HG03139 (cell line): ENCODE measurements at regions not wholly inside any gene's neighbourhood (a gene's known extent, or its start where the extent isn't known, plus 50 kb on each side); places are given as distances from the start of the nearest gene placed in this dataset.

Source experiments
- ATAC-seq: cut with Tn5 transposase; IDR thresholded peaks from one replicate; pipeline ENCODE4 v1.9.1; 2021; ENCODE audit not compliant: unreplicated experiment

DNA sequence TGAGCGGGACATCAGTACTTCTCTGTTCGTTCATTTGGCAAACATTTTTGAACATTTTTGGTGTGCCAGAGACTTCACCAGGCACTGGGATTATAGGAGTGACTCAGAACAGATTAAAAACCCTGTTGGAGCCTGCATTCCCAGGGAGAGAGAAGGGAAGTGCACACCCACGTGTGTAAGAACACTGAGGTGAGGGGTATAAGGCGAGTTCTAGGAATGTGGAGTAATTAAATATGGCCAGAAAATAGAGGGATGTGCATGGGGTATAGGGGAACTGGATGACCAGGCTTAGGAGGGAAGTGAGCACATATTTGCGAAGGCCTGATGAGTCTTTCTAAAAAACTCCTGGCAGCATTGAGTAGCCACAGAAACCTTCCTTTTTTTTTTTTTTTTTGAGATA is 401.2 kb upstream of the C2CD4B start:
- ATAC-seq: no peak

DNA sequence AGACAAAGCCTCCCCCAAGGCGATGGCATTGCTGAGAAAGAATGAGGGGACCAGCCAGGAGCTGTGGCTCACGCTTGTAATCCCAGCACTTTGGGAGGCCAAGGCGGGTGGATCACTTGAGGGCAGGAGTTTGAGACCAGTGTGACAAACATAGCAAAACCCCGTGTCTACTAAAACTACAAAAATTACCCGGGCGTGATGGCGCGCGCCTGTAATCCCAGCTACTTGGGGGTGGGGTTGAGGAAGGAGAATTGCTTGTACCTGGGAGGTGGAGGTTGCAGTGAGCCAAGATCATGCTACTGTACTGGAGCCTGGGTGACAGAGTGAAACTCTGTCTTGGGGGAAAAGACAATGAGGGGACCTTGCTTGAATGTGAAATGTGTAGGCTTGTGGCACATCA is 402.4 kb upstream of the C2CD4B start:
- no peak for ATAC-seq

DNA sequence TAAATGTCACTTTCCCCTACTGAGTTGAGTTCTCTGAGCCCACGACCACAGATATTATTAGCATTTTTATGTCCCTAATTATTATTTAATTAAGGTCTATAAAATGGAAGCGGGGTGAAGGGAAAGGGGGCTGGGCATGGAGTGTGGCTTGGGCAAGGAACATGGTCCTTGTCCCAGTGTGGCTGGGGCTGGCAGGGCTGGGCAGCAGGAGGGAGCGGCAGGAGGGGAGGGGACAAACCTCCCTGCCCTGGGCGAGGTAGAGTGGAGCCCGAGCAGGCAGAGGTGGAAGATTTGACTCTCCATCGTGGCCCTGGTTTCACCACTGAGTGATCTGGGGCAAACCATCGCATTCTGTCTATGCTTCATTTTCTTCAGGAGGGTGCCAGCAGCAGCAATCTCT is 402.9 kb upstream of the C2CD4B start:
- no peak for ATAC-seq

DNA sequence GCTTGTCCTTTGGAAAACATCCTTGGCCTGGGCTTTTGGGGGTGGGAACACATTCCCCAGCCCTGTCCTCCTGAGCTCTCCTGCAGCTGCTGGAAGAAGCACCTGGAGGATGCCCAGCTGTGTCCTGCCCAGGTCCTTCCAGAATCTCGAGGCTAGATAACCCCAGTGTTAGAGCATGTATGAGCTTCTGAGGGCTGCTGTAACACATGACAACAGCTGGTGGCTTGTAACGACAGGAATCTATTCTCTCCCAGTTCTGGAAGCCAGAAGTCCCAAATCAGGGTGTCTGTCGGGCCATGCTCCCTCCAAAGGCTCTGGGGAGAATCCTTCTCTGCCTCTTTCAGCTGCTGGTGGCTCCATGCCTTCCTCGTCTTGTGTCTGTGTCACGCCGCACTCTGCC is 403.6 kb upstream of the C2CD4B start:
- no peak for ATAC-seq

DNA sequence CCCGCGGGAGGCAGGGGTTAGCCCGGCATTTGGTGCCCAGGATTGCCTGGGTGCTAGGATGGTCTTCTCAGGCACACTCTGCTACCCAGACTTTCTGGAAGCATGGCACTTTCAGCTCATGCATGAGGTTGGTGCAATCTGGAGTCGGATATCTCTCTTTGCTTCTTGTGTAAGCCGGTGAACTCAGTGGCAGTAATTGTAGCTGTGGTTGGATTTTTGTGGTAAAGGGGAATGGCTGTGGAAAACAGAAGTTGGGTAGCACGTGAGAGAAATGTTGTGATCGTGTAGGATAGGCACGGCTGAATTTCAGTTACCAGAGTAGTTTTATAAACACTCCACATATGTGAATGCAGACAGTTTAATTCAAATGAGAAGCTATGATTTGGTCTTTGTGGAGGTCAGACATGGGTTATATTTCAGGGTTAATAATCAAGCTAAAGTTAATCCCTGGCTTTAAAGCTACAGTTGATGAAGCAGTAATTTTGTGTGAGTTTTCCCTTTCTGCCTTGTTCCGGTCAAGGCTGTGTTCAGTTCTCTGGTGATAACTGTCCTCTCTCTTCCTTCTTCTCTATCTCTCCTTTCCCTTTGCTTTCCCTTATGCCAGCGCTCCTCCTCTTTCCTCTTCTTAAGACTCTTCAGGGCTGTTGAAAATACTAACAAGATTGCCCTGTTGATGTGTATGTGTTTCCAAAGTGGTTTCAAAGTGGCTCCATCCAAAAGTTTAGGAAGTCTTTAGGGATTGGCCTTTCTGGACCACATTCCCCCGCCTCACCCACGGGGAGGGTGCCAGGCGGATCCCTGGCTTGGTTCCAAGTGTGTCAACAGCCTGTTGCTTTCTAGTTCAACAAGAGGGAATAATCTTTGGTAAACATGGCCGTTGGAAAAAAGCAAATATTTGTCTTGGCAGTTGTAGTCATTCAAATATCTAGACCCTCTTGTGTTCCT is 404.6 kb upstream of the C2CD4B start:
- no peak for ATAC-seq

DNA sequence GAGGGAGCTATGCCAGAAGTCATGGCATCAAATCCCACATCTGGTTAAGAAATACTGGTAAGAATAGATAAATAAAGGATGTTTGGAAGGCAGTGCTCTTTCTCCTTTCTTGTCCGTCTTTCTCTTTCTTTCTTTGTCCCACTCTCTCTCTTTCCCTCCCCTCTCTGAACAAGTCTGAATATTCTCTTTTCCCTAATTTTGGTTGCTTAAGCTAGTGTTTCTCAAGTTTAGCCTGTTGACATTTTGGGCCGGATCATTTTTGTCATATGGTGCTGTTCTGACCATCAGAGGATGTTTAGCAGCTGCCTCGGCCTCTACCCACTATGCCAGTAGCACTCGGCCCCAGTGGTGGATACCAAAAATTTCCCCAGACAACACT is 405.3 kb upstream of the C2CD4B start:
- no peak for ATAC-seq

DNA sequence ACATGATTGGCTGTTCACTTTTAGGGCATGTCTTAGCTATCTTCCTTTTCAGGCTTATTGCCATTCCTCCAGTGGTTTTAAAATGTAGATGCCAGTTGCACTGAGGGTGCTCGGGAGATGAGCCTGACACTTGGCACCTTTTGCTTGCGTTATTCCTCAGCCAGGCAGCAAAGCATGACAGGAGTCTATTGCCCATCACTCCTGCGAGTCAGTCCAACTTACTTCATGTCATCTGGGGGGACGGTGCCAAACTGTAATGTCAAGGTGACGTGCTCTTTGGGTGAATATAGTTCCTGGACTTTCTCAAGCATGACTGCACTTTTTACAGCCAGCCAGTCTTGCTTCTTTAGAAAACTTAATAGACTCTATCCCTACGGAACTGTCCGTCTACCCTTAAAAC is 406.0 kb upstream of the C2CD4B start:
- no peak for ATAC-seq

DNA sequence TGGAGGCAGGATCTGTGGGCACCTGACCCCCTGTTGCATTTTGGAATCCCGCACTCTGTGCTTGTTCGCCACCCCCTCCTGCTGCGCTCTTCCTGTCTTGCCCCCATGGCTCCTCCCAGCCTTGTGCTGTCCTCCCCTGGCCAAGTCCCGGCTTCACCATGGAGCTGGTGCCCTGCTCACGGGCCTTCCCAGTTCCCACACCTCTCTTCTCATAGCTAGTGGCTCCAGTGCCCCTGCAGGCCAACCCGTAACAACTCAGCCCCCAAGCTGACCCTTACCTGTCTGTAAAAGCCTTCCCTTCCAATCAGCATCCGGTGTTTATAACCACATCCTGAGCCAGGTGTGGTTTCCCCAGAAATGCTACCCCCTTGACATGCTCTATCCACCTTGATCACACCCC is 407.7 kb upstream of the C2CD4B start:
- no peak for ATAC-seq

DNA sequence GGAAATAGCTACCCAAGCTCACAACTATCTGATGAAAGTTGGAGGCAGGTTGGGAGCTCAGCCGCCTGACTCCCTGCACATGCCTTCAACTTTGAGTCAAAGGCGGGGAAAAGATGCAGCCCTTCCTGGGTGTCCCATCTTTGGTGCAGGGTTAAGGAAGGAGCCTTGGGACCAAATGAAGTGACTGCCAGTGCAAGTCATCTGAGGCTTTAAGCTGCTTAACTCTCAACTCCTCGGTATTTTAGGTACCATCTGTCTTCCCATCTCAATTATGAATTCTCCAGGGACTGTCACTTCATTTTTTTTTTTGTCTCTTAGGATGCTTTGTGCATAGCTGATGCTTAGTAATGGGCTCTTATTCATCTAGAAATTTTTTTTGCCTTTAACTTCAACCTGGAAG is 408.8 kb upstream of the C2CD4B start:
- no peak for ATAC-seq

DNA sequence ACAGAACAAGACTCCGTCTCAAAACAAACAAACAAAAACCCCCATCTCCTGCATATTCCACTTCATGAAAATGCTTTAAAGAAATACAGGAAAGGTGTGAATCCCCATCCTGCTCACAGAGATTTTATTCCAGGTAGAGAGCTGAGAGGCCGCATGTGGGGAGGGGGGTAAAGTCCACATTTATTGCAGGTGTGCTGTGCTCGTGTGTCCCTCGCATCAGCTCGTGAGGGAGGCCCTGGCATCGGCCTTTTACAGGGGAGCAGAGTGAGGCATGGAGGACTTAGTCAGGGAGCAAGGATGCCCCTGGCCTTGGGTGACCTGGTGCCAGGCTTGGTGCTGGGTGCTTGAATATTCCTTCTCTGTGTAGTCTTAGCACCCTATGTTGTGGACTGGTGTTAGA is 413.5 kb upstream of the C2CD4B start:
- no peak for ATAC-seq

DNA sequence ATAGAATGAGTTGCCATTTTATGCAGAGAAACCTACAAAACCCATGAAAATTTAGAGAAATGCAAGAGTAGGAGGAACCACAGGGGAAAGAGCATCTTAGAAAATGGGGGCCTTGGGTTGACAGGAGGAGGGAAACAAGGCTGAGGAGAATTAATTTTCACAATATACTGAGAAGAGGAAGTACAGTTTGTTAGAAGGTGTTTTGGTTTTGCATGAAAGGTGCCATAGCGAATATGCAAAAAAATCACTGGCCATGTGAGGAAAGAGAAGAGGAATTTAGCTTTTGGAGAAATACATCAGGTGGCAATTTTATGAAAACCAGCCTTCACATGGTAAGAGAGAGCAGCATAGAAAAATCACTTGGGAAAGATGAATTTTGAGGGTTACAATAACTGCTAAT is 413.9 kb upstream of the C2CD4B start:
- no peak for ATAC-seq

DNA sequence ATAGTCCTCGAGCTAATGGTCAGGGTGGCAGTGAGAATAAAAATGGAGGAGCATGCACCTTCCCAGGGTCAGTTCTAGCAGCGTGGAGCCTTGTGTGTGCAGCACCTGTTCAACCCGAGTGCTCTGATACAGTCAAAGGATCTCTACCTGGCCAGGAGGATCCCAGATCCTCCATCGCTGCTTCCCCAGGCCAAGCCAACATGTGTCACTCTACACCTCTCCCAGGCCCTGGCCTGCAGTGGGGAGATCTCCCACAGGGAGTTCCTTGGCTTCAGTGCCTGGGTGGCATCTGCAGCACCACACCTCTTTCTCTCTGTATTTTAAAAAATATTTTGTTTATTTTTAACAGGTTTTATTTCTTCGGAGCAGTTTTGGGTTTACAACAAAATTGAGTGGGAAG is 414.8 kb upstream of the C2CD4B start:
- ATAC-seq: no peak

DNA sequence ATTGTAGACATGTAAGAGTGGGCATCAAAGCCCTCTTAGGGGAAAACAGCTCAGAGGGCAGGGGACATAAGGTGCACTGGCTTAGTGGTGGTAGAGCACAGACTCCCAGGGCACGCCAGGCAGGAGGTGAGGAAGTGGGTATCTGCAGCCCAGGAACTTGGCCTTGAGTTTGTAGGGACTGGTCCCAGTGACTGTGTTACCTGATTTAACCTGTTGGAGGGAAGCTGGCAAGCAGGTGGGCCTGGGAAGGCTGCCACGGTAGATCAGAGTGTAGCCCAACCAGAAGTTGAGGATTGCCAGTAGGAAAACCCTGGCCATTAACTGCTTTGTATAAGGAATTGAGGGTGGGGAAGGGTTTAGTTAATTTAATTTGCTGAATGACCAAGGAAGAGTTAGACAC is 417.5 kb upstream of the C2CD4B start:
- no peak for ATAC-seq

DNA sequence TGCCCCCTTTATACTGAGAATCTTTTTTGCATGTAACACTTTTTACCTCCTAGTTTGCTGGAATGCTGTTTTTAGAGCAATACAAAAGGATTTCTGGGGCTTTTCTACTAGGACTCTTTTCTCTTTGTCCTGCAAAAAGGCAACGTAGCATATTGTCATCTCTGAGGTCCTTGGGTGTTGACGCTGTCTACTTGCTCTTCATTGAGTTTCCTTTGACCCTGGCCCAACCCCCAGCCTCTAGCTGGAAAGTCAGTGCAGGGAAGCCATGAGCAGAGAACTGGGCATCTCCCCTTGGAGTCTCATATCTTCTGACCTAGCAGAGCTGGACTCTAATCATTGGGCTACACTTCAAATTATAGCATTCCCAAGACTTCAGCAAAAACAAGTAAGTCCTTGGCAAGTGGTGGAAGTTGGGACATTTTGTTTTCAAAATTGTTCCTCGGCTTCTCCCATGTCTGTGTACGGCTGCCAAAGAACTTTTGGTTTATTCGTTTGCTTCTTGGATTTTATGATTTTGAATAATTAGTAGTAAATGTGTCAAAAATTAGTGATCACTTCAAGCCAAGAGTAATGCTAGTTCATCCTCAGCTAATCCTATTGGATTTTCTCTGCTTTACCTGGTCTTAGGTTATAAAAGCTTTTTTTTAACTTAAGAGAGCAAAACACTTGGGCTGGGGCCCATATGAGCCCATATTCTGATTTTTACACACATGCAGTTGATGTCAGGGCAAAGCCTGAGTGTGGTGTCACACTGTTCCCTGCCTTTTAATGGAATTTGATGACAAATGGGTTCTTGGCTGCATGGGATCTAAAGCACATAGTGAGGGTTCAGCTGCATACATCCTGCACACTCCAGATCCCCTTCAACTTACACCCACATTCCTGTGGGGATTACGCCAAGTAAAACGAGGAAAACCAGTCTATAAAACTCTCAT is 419.5 kb upstream of the C2CD4B start:
- no peak for ATAC-seq

DNA sequence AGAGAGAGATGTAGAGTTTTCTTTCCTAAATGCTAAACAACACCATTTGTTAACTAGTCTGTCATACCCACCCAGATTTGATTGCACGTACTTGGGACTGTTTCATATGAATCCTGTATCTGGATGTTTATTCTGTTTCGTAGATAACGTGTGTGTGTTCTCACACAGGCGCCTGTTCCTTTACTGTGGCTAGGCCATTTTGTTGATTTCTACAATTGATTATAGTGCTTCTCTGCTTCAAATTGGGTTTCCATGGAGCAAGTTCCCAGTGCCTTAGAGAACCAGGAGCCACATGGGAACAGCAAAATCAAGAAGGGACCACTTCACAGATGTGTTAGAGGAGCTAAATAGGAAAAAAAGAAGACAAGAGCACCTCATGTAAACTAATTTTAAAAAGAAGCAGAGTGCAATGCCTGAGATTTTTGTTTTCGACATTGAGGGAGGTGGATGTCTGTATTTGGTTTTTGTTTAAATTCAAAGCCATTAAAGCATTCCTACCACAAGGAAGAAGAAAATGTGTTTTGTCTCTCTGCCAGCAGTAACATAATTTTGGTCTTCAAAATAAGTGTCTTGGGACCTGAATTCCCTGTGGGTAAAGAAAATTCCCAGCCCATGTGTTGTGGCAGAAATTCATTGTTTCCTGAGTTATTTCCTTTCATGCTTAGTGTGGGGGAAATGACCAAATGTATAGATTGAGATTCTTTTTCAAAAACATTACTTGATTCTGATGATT is 424.0 kb upstream of the C2CD4B start:
- no peak for ATAC-seq

DNA sequence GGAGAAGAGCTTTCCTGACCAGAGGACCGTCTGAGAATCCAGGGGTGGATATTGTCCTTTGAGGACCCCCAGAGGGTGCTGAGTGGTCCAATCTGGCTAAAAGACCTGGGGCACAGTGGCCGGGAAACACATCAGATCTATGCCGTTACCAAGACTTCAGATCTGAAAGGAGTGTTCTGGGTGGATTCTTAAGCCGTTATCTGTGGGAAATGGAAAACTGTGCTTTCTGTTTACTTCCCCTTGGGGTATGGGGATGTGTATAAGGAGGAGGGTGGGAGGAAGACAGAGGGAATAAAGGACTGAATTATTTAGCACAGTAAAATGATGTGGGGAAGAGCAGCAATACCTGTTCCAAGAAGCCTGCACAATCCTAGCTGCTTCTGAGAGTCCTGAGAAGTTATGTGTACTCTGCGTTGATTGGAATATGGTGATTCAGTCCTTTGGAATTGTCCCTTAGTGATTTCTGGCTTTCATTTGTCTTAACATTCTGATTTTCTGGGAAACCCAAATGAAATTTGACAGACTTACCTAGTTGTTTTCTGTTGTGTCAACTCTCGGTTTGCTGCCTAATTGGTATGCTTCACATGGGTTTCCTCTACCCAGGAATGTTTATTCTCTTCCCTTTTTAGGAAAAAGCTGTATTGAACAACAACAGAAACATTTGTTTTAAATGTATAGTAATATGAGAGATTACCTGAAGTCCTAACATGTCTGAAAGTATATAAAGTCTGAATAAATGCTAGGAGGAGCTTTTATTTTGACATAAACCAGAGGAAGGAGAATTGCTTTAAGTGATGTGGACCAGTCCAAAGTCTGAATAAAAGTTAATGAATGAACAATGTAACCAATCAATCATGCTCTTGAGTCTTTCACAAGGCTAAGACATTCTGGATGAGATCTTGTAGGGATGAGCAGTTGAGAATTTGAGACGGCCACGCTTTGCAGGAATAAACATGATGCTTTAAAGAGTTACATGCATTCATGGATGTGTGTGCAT is 427.1 kb upstream of the C2CD4B start:
- ATAC-seq: no peak

DNA sequence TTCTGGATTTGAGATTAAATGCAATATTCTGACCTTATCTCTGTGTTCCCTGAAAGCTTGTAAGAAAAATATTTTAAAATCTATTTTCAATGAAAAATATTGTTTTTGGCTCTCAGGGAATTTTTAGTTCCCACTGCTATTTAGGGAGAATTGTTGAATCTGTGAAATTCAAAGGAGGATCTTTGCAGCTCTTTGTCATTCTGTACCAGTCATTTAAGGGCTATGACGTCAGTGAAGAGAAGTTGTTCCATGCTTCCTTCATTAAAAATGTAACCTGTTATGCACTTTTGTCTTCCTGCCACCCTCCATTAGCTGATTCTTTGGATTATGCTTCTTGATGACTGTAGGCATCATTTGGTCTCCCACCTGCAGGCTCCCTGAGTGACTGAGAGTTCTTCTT is 427.8 kb upstream of the C2CD4B start:
- ATAC-seq: no peak

DNA sequence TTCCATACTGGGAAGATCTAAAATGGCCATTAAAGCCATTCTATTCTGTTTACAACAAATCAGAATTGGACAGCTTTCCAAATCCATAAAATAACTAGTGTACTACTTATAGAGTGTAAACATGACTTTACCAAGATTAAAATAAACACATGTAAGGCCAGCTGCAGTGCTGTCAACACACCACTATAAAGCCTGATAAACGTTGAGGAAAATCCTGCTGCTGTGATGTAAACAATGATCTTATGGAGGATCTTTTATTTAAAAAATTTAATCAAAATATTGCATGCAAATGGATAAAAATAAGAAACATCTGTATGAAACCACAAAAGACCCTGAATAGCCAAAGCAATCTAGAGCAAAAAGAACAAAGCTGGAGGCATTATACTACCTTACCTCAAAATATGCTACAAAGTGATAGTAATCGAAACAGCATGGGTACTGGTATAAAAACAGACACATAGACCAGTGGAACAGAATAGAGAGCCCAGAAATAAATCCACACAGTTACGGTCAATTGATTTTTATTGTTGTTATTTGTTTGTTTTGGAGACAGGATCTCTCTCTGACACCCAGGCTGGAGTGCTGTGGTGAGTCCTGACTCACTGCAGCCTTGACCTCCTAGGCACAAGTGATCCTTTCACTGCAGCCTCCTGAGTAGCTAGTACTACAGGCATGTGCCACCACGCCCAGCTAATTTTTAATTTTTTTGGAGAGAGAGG is 428.8 kb upstream of the C2CD4B start:
- ATAC-seq: no peak

DNA sequence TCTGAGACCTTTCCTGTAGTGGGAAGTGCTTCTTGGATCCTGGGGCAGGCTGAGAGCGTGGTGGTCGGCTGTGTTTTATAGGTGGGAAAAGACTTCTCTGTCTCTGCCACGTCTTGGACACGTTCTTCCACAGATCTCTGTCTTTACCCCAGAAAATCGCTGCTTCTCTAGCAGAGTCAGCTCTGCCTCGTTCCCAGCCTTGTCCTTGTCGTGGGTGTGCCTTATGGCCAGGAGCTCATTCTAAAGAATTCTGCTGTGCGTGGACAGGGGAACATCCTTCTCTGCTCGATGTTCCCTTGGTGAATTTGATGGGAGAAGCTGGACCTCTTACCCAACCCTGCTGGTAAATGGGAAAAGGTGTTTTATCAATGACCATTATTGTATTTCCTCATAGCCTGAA is 433.1 kb upstream of the C2CD4B start:
- ATAC-seq: no peak
